ENCODE measurements at regions not wholly inside any gene's neighbourhood (a gene's known extent, or its start where the extent isn't known, plus 50 kb on each side); places are given as distances from the start of the nearest gene placed in this dataset.

DNA sequence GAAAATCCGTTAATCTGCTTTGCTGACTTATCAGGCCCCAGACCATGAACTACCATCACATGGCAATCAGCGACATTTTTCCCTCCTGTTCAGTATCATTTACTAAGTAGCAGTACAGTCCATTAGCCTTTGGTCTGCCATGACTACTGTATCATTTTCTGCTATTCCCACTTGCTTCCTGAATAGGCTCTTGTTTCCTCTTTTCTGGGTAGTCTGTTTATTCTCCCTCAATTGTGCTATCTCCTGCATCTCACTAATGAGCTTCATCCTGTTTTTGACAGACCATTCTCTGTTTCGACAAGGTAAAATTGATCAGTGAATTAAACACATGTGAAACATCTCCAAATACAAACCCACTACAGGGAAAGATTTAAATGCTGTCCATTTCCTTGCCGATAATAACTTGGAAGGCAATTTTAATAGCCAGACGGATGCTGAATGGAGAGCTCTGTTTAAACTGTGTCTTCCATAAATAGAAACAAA lies 263.5 kb upstream of the ANKRD55 start:
- no peak for TF ChIP-seq POLR2A (IDR thresholded peaks at IDR 0.05; ENCODE audit: low read length)
- no peak for TF ChIP-seq GATA1 (IDR thresholded peaks at IDR 0.05; ENCODE audit: low read depth, low read length)

All from erythroblast (primary cell).